ENCODE measurements at regions not wholly inside any gene's neighbourhood (a gene's known extent, or its start where the extent isn't known, plus 50 kb on each side); places are given as distances from the start of the nearest gene placed in this dataset.

DNA sequence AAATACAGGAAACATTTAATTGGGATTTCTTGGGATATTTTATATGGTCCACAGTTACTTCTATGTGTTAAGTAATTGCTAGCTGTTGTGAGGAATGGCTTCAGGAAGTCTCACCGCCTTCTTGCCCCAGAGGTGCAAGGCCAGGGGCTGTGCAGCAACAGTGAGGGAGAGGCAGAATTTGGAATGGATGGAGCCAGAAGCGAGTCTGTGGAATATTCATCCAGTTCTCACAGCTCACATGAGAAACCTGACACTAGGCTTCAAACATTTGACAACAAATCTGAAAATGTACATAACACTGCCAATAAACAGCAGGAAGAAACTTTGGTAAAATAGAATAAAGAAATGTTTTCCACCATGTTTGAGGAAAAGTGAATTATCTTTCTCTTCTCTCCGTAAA, 66.5 kb downstream of the GPR6 start:
- no peak for TF ChIP-seq POLR2A (IDR thresholded peaks at IDR 0.05)
- no peak for TF ChIP-seq CTCF (IDR thresholded peaks at IDR 0.05)

All from right lobe of liver (tissue), 4 donors.